Natural killer cell (primary cell): ENCODE measurements at regions not wholly inside any gene's neighbourhood (a gene's known extent, or its start where the extent isn't known, plus 50 kb on each side); places are given as distances from the start of the nearest gene placed in this dataset.

Source experiments
- ATAC-seq, 3 donors: fragments of 150-1000 bp in 2 of 3; fragments of 200-7000 bp in 1 of 3; cut with Tn5 transposase; 1 replicate in 1 of 3; 2 replicates in 2 of 3; pipeline ENCODE4 v1.10.0; 2021; ENCODE audit warnings: mild to moderate bottlenecking in 2 of 3, moderate library complexity in 2 of 3
- DNase-seq, 2 donors: peaks; one replicate each; pipeline versions ENCODE4 v3.0.0 to v3.0.0-alpha.2; 2013 to 2021; ENCODE audit warnings: mixed read lengths in 1 of 2
- H3K27ac ChIP-seq: one replicate; pipeline ENCODE4 v1.5.1; 2013; ENCODE audit warnings: mild to moderate bottlenecking, low read length
- H3K27me3 ChIP-seq: one replicate; pipeline ENCODE4 v1.6.1; 2013; ENCODE audit warnings: low read length; ENCODE audit not compliant: control insufficient read depth, insufficient read depth
- H3K36me3 ChIP-seq: one replicate; pipeline ENCODE4 v1.6.1; 2013; ENCODE audit warnings: low read length; ENCODE audit not compliant: control insufficient read depth, insufficient read depth
- H3K4me1 ChIP-seq: one replicate; pipeline ENCODE4 v1.6.1; 2013; ENCODE audit warnings: low read length; ENCODE audit not compliant: control insufficient read depth, insufficient read depth
- H3K4me3 ChIP-seq: one replicate; pipeline ENCODE4 v1.5.1; 2013; ENCODE audit warnings: low read length
- H3K9me3 ChIP-seq: one replicate; pipeline ENCODE4 v1.6.1; 2013; ENCODE audit warnings: low read length; ENCODE audit not compliant: control insufficient read depth, insufficient read depth
- H3K27ac Mint-ChIP-seq, 2 donors: one replicate each; pipeline ENCODE4 v1.8.0; 2022; ENCODE audit warnings: mild to moderate bottlenecking in 2 of 2, mixed read lengths in 2 of 2, moderate library complexity in 1 of 2
- H3K27me3 Mint-ChIP-seq, 2 donors: one replicate each; pipeline ENCODE4 v1.8.0; 2022; ENCODE audit warnings: low read depth in 2 of 2, mixed read lengths in 2 of 2
- H3K36me3 Mint-ChIP-seq: one replicate; pipeline ENCODE4 v1.8.0; 2022; ENCODE audit warnings: mixed read lengths
- H3K4me1 Mint-ChIP-seq, 2 donors: one replicate each; pipeline ENCODE4 v1.8.0; 2022; ENCODE audit warnings: mixed read lengths in 2 of 2
- H3K4me3 Mint-ChIP-seq: one replicate; pipeline ENCODE4 v1.8.0; 2022; ENCODE audit warnings: mild to moderate bottlenecking, moderate library complexity, mixed read lengths
- H3K9me3 Mint-ChIP-seq, 2 donors: one replicate each; pipeline ENCODE4 v1.8.0; 2022; ENCODE audit warnings: mixed read lengths in 2 of 2
- WGBS: methylation state at CpG from one replicate; pipeline ENCODE4 v1.1.7; 2013; ENCODE audit warnings: missing lambda C conversion rate; ENCODE audit not compliant: insufficient coverage; 5-methylcytosine and 5-hydroxymethylcytosine counted together
- intact Hi-C: fragments of 100-400 bp; cut with micrococcal nuclease; formaldehyde crosslinking; loops from one replicate; pipeline ENCODE4 v1.14.2; 2022
- TF ChIP-seq, protein P1 (sequence below): fragments of 200-600 bp; IDR thresholded peaks from one replicate; pipeline ENCODE4 v1.8.0; 2022; ENCODE audit warnings: antibody characterized with exemption

- TF ChIP-seq, protein P1, sequence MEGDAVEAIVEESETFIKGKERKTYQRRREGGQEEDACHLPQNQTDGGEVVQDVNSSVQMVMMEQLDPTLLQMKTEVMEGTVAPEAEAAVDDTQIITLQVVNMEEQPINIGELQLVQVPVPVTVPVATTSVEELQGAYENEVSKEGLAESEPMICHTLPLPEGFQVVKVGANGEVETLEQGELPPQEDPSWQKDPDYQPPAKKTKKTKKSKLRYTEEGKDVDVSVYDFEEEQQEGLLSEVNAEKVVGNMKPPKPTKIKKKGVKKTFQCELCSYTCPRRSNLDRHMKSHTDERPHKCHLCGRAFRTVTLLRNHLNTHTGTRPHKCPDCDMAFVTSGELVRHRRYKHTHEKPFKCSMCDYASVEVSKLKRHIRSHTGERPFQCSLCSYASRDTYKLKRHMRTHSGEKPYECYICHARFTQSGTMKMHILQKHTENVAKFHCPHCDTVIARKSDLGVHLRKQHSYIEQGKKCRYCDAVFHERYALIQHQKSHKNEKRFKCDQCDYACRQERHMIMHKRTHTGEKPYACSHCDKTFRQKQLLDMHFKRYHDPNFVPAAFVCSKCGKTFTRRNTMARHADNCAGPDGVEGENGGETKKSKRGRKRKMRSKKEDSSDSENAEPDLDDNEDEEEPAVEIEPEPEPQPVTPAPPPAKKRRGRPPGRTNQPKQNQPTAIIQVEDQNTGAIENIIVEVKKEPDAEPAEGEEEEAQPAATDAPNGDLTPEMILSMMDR = no peak
Observed at GRCh38 chr2:133682347-133682746, 114.1 kb upstream of the NCKAP5 start.

DNA sequence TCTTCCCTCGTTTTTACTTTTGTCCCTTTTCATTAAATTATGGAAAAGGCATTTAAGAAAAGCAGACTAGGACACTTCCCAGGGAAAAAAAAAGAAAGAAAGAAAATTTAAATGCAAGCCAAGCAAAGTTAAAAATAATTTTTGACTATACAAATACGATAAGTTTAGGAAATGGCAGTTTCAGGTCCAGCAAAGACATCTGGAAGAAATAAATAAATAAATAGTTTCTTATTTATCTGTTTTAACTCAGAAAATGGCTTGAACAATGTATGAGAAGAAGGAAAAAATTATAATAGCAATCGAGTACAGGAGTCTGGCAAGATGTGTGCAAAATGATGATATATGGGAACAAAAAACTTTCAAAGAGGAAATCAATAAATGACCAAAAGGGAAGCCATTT, 114.6 kb upstream of the NCKAP5 start:
- no peaks in the 10 kb centered on the region for H3K4me1 ChIP-seq
- no peaks in the 10 kb centered on the region for H3K27me3 Mint-ChIP-seq
- intact Hi-C loops = no loop called here
- no peak overlapping the region for H3K4me3 Mint-ChIP-seq
- H3K4me1 Mint-ChIP-seq = no peaks in the 10 kb centered on the region
- H3K4me3 ChIP-seq = no peak overlapping the region
- H3K27ac ChIP-seq = no peak overlapping the region
- DNase-seq (no peak), ATAC-seq (no peak)
- no peaks in the 10 kb centered on the region for H3K9me3 ChIP-seq
- TF ChIP-seq, protein P1 = no peak
- no peaks in the 10 kb centered on the region for H3K36me3 Mint-ChIP-seq
- H3K27me3 ChIP-seq = no peaks in the 10 kb centered on the region
- no peak overlapping the region for H3K27ac Mint-ChIP-seq
- 58% methylated on average over 2 of the region's 3 CpGs for WGBS
- no peaks in the 10 kb centered on the region for H3K36me3 ChIP-seq
- H3K9me3 Mint-ChIP-seq = peaks cover 0 to 3% of the 10 kb centered on the region in 2 donors

More at GRCh38 chr2:133682347-133682746, 114.1 kb upstream of the NCKAP5 start:
- Histone ChIP-seq H3K9me3 (no peaks in the 10 kb centered on the region), H3K27me3 (no peaks in the 10 kb centered on the region), H3K4me3 (no peak overlapping the region), H3K36me3 (no peaks in the 10 kb centered on the region), H3K27ac (no peak overlapping the region), H3K4me1 (no peaks in the 10 kb centered on the region)
- no peak for ATAC-seq
- Mint-ChIP-seq H3K4me1 (no peaks in the 10 kb centered on the region), H3K27ac (no peak overlapping the region), H3K36me3 (no peaks in the 10 kb centered on the region), H3K9me3 (peaks cover 0 to 3% of the 10 kb centered on the region in 2 donors), H3K27me3 (no peaks in the 10 kb centered on the region), H3K4me3 (no peak overlapping the region)
- intact Hi-C loops = no loop called here
- WGBS = no CpG with 5 or more reads among the region's 1 CpG
- no peak for DNase-seq

- Mint-ChIP-seq H3K4me1 (no peaks in the 10 kb centered on the region), H3K4me3 (no peak overlapping the region), H3K9me3 (peaks cover 0 to 4% of the 10 kb centered on the region in 2 donors), H3K27me3 (no peaks in the 10 kb centered on the region), H3K36me3 (no peaks in the 10 kb centered on the region), H3K27ac (no peak overlapping the region)
- Histone ChIP-seq H3K27ac (no peak overlapping the region), H3K27me3 (no peaks in the 10 kb centered on the region), H3K4me3 (no peak overlapping the region), H3K36me3 (no peaks in the 10 kb centered on the region), H3K4me1 (no peaks in the 10 kb centered on the region), H3K9me3 (no peaks in the 10 kb centered on the region)
- ATAC-seq (no peak), DNase-seq (no peak)
- TF ChIP-seq, protein P1 = no peak
- WGBS = 100% methylated on average over 2 of the region's 2 CpGs
- intact Hi-C loops = no loop called here
Observed at GRCh38 chr2:133685636-133686215, 117.5 kb upstream of the NCKAP5 start.

- DNase-seq (no peak), ATAC-seq (no peak)
- no peak overlapping the region for H3K27ac ChIP-seq
- H3K9me3 Mint-ChIP-seq = peaks cover 3 to 5% of the 10 kb centered on the region in 2 donors
- H3K27ac Mint-ChIP-seq = no peak overlapping the region
- no peaks in the 10 kb centered on the region for H3K9me3 ChIP-seq
- H3K4me1 Mint-ChIP-seq = no peaks in the 10 kb centered on the region
- no peaks in the 10 kb centered on the region for H3K27me3 ChIP-seq
- TF ChIP-seq, protein P1 = no peak
- WGBS = 81% methylated on average over 3 of the region's 3 CpGs
- no peaks in the 10 kb centered on the region for H3K4me1 ChIP-seq
- H3K36me3 ChIP-seq = no peaks in the 10 kb centered on the region
- intact Hi-C loops = no loop called here
- H3K4me3 Mint-ChIP-seq = no peak overlapping the region
- H3K36me3 Mint-ChIP-seq = peaks cover 8% of the 10 kb centered on the region
- no peak overlapping the region for H3K4me3 ChIP-seq
- H3K27me3 Mint-ChIP-seq = no peaks in the 10 kb centered on the region
Observed at GRCh38 chr2:133690780-133691179, 122.5 kb upstream of the NCKAP5 start.
